Brain pericyte (primary cell): ENCODE measurements at regions not wholly inside any gene's neighbourhood (a gene's known extent, or its start where the extent isn't known, plus 50 kb on each side); places are given as distances from the start of the nearest gene placed in this dataset.
"Not testable (repeated sequence)": the region's sequence is repeated elsewhere in the genome, so short reads cannot be mapped to it uniquely, and the experiment has no call there.

ENCODE experiments used
- DNase-seq: peaks from one replicate; pipeline ENCODE4 v3.0.0-alpha.2; 2012; ENCODE audit warnings: low read depth, low spot score

DNA sequence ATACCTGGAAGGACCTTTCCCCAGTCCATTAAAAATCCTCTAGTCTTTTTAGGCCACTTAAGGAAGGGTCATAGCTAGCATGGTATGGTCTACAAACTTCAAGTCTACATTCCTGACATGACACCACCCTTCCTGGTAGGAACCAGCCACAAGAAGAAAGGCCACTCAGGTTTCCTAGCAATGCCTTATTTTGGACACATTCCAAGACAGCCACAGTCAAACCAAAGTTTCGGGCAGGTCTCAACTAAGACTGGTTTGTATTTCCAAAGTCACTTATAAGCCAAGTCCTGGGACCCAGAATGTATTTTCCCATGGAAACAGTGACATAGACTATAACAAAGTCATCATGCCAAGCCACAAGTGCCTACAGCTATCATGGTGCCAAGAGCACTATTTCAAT, 50.6 kb upstream of the SLC44A3 start:
- no peak for DNase-seq

DNA sequence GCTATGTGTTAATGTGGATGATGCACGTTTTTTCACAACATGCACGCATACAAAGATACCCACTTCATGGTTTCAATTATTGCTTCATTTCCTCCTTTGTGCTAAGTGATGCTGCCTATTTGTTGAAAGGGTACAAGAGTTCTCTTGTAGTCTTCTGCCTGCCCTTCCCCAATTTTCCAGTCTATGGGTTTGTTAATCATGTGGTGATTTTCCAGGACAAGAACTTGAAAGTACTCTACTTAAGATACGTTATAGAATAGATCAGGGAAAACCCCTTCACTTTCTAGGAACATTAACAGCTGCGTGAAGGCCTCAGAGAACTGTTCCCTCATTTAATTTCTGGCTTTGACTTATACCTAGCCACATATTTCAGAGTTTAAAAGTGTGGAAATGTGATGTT, 52.1 kb upstream of the SLC44A3 start:
- no peak for DNase-seq

DNA sequence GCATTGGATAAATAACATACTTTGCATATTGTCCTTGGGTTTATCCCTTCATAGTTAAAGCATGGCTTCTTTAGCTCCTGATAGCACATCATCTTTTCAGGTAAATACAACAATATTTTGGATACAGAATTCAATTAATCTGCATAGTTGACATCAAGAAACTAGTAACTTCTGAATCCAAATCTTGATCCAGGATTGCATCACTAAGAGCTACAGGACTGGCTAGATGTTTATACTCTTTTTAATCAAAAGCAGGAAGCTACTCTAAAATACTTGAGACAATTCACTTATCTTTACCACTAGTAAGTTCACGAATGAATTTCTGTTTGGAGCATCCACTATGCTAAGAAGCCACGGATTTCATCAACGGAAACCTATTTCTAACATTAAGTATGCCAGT, 54.2 kb upstream of the SLC44A3 start:
- DNase-seq, result no peak

DNA sequence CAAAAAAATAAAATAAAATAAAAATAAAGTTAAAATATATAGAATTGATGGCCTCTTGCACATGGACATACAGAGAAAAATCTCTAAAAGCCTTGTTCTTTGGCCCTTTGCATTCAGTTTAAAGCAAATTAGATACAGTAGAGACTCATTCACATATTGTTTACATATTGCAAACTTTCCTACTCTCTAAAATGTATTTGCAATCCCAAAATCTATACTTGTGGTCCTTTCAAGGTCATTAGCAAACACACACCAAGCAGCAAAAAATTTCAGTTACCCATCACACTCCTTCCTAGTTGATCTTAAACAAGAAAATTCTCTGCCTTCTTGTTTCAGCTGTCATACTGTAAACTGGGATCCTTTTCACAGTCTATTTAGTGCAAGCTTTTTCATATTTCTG, 61.0 kb upstream of the SLC44A3 start:
- no peak for DNase-seq

DNA sequence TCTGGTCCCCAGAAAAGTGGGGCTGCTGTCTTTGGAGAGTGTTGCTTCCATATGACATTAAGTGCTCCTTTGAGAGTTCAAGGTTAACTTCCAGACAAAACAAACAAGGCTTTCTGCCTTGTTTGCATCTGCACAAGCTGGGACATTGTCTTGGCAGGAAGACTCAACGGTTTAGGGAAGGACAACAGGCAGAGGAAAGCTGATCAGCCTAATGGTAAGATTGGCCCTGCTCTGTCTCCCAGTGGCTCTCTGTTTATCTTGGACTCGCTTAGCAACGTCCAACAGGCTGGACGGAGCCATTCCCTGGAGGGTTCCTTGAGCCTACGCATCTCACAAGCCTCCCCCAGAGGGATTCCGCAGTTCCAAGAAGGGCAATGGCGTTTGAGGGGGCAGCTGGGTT, 62.2 kb upstream of the SLC44A3 start:
- DNase-seq, result peak; percentile 79

DNA sequence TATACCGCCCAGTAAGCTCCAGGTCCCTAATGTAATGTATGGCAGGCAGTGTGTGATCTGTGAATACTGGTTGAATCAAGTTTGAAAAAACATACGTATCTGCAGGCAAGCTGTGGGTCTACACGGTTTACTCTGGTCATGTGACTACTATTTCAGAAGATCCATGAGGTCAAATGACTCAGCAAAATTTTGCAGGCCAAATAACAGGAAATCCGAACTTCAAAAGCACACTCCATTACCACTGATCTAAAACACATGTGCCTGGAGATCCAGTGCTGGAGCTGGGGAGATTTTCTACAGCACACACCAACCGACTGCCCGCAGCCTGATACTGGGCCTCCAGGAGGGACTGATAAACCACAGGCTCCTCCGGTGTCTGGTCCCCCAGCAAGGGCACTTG, 64.5 kb upstream of the SLC44A3 start:
- DNase-seq, result peak; percentile 95

DNA sequence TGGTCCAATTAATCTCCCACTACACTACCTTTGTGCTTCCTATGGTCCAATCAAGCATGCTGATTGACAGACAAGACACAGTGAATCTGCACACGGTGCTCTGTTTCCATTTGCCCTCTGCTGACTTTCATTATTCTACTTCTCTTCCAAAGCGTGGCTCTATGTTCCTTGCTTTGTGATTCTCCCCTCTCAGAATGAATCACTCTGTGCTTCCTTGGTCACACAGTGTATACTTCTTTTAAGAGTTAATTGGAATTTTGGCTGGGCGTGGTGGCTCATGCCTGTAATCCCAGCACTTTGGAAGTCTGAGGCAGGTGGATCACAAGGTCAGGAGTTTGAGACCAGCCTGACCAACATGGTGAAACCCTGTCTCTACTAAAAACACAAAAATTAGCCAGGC, 65.1 kb upstream of the SLC44A3 start:
- DNase-seq, result not testable (repeated sequence)

DNA sequence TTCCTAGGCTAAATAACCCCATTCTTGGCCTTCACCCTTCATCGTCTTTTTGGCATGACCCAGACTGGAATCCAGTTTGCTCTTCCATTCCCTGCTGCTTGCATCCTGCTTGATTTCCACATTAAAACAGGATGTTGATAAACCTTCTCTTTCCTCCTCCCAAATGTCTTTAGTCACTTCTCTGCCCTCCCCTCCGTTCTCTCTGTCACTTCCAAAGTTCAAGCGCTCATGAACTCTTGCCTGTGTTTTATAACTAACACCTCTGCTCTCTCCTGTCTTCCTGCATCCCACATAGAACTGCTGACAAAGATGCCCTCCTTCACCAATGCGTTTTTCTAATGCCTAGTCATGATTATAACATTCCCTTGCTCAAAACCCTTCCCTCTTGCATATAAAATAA, 65.6 kb upstream of the SLC44A3 start:
- DNase-seq, result no peak

DNA sequence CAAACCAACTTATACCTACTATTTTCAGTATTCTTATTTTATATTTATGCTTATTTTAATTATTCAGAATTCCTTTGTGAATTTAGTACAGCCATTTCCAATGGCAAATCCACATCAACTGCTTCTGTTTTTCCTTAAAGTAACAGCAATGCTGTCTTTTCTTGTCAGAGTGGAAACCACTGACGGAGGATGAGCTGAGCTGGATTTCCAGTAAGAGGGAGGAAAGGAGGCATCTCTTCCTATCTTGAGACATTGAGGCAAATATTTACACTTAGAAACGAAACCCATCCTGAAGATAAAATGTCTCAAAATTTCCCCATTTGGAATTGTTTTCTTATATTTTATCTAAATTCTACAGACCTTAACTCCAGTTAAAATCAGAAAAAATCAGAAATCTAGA, 66.1 kb upstream of the SLC44A3 start:
- DNase-seq, result no peak

DNA sequence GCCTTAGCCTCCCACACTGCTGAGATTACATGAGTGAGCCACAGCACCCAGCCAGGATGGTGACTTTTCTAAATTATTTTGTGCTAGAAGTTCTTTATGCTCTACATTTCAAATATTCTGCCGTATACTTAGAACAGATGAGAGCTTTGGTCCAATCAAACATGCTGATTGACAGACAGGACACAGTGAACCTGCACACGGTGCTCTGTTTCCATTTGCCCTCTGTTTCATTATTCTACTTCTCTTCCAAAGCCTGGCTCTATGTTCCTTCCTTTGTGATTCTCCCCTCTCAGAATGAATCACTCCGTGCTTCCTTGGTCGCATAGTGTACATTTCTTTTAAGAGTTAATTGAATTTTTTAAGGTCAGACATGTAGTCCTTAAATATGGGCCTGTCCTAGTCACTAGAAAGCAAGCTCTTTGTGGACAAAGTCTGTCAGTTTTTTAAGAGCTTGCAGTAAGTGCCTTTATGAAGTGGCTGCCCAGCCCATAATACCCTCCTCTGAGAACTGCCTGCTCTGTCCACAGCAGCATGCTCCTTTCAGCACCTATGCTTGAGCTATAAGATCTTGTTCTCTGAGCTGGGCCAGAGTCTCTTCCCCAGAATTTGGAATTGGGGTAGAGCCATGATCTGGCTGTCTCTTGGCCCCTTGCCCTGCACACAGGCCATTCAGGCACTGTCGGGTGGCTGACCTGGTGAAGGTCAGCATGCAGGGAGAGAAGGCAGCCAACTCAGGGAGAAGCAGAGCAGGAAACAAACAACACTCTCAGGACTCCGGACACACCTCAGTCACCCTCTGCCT, 66.8 kb upstream of the SLC44A3 start:
- DNase-seq, result no peak

DNA sequence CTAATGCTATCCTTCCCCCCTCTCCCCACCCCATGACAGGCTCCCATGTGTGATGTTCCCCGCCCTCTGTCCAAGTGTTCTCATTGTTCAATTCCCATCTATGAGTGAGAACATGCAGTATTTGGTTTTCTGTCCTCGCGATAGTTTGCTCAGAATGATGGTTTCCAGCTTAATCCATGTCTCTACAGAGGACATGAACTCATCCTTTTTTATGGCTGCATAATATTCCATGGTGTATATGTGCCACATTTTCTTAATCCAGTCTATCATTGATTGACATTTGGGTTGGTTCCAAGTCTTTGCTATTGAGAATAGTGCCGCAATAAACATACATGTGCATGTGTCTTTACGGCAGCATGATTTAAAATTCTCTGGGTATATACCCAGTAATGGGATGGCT, 68.7 kb upstream of the SLC44A3 start:
- DNase-seq, result not testable (repeated sequence)

DNA sequence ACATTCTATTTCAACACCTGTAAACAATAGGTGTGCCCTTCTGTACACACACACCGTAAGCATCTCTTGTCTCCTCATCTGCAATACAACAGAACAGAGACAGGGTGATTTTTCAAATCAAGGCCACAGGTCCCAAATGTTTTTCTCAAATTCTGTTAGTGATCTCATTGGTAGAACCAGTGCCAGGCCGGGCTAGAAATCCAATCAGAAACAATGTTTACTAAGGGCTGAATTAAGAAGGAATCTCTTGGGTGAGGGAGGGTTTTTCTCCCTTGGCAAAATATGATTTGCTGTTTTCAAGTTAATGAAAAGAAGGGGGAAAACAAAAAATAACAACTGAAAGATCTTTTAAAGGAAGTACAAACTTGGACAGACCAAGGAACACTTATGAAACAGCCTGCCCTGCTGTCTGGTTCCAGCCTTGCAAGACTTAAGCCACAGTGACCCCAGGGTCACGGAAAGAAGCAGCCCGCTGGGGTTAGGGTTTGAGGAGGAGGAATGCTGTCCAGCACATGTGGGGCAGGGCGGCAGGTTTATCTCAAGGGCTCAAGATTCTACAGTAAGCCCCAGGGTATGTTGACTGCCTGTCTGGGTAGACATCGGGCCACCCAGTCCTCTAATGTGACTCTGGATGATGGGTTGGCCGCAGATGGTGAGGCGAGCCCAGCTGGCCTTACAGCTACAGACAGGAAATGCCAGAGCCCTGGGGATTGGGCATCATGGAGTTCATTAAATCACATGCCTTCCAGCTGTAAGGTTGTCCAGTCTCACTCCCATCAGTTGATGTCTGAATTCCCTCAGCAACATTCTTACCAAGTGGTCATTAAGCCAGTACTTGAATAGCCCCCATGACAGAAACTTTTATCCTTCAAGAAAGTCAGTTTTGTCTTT, 73.3 kb upstream of the SLC44A3 start:
- DNase-seq, result peak; percentile 54

DNA sequence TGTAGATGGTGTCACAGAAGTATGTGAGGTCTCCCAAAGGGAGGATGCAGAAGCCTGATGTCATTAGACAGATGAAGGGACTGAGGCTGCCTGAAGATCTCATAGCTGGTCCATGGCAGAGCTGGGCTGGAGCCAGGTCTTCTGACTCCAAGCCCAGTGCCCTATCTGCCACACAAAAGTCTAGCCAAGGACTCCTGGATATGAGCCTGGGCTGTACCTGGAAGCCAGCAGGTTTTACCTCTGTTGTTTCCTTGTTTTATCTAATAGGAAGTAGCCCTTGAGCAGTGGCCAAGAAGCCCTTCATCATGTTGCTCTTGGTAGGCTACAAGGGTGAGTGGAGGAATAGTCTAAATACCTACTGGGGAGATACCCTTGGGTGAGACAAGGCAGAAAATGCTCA, 74.4 kb upstream of the SLC44A3 start:
- DNase-seq, result no peak

DNA sequence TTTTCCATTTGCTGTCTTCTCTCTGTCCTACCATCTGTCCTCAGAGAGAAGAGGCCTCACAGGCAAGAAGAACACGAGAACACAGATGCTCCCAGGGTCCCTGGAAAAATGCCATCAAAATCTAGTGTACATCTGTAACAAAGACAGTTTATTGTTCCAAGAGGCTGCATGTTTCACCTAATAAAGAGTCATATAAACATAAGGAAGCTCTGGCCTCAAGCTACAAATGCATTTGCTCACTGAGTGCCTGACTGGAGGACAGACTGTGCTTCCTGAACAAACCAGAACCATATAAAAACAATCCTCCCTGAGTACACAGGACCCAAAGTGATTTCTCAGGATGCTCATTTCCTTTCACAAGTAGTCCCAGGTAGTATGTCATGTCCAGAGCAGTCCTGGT, 76.3 kb upstream of the SLC44A3 start:
- DNase-seq, result peak; percentile 63

DNA sequence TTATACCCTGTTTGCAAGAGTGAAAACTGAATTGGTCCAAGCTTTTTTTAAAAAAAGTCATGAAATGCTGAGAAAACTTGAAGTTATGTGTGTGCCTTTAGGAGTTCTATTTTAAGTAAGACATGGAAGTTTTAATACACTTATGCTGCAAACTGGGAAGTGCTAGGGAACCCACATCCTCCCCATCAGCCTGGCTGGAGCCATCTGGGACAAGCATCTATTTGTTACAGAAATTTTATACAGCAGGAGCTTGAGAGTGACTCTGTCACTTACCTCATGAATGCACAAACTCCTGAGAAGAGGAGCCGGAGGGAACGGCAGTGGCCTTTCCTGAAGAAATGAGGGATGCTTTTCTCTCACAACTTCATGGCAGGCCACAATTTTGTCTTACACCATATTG, 78.2 kb upstream of the SLC44A3 start:
- DNase-seq, result no peak

DNA sequence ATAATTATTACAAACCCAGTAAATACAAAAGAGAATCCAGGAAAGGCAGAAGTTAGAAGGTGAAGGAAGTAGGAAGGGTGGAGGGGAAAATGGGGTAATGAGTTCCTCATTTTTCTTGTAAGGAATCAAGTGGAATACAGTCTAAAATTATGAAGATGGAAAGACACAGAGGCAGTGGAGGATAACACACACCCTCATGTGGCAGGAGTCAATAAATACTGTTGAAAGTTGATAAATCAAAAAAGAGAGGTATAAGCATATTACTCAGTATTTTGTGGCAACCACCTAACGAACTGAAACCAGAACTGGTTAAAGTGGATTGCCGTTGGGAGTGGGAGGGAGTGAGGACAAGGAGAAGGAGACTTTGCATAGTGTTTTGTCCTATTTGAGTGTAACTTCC, 78.6 kb upstream of the SLC44A3 start:
- DNase-seq, result no peak

DNA sequence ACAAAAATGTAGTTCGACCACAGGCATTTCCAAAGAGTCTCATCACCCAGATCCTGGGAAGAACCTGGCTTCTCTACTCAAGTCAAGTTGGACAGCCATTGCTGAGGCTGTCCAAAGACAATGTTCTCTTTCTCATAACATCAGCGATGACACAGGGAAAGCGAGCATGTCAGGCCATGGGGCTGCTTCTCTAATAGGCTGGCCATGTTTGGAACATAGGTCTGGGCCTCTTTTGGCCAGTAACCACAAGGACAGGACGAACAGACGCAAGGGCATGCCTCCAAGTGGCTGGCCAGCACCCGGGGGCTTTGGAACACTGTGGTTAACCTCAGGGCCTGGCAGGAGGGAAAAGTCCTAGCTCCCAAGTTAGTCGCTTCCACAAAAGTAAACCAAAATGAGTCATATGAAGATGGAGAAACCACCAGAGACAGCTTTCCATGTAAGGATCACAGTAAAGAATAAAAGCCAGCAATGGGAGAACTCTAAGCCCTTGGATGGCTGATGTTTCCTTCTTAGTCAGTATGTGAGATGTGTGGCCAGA, 80.6 kb upstream of the SLC44A3 start:
- peak; percentile 39 for DNase-seq

DNA sequence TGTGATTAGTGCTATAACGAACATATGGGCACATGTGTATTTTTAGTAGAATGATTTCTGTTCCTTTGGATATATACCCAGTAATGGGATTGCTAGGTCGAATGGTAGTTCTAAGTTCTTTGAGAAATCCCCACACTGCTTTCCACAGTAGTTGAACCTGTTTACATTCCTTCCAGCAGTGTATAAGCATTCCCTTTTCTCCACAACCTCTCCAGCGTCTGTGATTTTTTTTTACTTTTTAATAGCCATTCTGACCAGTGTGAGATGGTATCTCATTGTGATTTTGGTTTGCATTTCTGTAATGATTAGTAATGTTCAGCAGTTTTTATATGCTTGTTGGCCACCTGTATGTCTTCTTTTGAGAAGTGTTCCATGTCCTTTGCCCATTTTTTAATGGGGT, 81.8 kb upstream of the SLC44A3 start:
- no peak for DNase-seq

DNA sequence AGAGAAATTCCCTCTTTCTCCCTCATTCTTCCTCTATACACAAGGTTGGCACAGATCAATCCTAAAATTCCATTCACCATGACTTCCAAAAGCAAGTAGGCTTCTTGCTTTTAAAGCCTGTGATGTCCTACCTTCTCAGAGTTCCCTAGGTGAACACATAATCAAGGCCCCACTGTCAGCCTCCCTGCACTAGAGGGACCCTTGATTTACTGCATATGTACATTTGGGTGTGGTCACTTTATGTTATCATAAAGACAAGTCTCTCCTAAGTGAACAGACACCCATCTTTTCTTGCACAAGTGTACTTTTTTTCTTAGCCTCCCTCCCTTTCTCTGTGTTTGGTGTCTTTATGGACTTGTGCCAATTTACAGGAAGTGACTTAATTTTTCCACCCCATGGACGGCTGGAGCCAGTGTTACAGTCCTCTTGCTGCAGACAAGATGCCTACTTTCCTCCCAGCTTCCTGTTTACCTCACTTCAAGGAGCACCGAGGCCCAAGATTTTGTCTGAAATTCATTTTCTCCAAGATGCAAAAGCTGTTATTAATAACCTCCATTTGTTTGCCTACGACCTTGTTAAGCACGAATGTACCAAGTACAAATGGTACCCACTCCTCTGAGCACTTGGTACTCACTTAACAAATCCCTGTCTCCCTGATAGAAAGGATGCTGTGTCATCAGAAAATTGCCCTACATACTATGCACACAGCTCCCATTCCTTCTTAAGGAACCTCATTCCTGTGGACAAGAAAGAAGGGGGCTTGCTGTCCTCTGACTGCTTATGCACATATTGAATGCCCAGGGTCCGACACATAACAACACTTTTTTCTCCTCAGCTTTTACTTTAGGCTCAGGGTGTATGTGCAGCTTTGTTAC, 82.8 kb upstream of the SLC44A3 start:
- DNase-seq, result no peak

DNA sequence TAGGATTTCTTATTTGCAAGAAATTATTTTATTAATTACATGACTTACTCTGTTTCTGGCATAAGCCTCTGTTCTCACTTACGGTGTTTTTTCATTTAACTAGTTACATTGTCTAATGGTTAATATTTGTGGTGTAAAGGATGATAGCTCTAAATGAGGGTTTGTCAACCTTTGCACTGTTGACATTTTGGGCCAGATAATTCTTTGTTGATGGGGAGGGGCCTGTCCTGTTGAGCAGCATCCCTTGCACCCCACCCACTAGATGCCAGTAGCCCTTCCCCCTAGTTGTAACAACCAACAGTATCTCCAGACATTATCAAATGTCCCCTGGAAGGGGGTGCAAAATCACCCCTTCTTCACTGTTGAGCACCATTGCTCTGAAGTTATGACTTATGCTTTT, 83.6 kb upstream of the SLC44A3 start:
- DNase-seq, result no peak

DNA sequence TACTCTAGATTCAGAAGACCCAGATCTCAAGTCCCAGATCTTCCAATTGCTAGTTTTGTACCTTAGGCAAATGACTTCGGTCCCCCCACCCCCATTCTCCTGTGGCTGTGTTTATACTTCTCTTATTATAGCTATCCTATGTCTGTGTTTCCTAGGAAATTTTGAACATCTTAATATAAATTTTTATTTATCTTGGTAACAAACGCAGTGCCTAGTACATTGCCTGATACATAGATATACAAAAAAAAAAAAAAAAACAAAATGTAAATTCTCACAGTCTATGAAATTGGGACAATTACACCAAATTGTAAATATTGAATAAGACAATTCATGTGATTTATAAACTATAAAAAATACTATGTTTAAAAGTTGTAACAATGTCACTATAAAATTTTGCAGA, 84.1 kb upstream of the SLC44A3 start:
- DNase-seq, result no peak
